ENCODE measurements at regions not wholly inside any gene's neighbourhood (a gene's known extent, or its start where the extent isn't known, plus 50 kb on each side); places are given as distances from the start of the nearest gene placed in this dataset.

DNA sequence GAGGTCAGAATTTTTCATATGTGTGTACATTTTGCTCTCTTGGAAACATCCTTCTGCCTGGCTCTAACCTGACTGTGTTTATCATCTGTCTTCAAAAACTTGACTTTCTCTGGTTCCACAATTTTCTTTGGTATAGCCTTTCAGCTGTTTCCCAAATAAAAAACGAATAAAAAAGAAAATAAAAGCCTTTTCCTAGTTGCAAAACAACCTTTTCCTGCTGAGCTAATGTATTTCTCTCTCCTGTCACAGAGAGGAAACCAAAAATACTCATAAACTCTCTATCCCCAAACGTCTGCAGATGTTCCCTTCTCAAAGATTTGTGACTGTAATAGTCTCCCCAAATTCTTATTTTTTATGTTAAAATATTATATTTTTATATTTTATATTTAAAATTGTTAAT lies 505.3 kb upstream of the SLC39A10 start:
- TF ChIP-seq, protein P1, sequence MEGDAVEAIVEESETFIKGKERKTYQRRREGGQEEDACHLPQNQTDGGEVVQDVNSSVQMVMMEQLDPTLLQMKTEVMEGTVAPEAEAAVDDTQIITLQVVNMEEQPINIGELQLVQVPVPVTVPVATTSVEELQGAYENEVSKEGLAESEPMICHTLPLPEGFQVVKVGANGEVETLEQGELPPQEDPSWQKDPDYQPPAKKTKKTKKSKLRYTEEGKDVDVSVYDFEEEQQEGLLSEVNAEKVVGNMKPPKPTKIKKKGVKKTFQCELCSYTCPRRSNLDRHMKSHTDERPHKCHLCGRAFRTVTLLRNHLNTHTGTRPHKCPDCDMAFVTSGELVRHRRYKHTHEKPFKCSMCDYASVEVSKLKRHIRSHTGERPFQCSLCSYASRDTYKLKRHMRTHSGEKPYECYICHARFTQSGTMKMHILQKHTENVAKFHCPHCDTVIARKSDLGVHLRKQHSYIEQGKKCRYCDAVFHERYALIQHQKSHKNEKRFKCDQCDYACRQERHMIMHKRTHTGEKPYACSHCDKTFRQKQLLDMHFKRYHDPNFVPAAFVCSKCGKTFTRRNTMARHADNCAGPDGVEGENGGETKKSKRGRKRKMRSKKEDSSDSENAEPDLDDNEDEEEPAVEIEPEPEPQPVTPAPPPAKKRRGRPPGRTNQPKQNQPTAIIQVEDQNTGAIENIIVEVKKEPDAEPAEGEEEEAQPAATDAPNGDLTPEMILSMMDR (IDR thresholded peaks at IDR 0.05; ENCODE audit: control extremely low read depth in 1 of 3, insufficient read depth in 1 of 3, low read depth in 1 of 3, low read length in 3 of 3), result no peak
- TF ChIP-seq POLR2A (IDR thresholded peaks at IDR 0.05; ENCODE audit: control extremely low read depth in 1 of 2, low read depth in 2 of 2, low read length in 2 of 2) (no peak), SAP30 (IDR thresholded peaks at IDR 0.05; ENCODE audit: insufficient read depth, insufficient replicate concordance, low read length) (no peak), NRF1 (IDR thresholded peaks at IDR 0.05; ENCODE audit: low read depth, low read length) (no peak), SRF (IDR thresholded peaks at IDR 0.05; ENCODE audit: low read depth, low read length) (no peak), FOSL1 (IDR thresholded peaks at IDR 0.05; ENCODE audit: insufficient read depth, low read depth, low read length) (no peak)
